ENCODE measurements at regions not wholly inside any gene's neighbourhood (a gene's known extent, or its start where the extent isn't known, plus 50 kb on each side); places are given as distances from the start of the nearest gene placed in this dataset.

DNA sequence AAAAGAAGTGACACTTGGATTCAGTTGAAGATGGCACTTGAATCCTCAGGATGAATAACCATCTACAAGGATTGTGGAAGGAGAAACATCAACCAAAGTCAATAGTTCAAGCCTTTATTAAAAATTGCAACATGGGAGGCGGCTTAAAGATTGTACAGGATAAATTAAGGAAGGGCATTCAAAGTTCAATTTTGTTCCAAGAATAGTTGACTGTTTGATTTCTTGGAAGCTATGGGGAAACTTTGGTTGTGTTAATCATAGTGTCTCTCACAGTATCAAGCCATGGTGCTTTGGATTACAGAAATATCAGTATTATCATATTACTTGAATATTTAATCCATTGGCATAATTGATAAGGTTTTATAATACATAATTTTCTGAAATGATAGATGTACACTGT, 1844.3 kb downstream of the MAT2B start (continued):
- TF ChIP-seq ARID4B (CRISPR knock-in tag; IDR thresholded peaks at IDR 0.05; ENCODE audit: borderline replicate concordance) (no peak), NFATC4 (CRISPR knock-in tag; IDR thresholded peaks at IDR 0.05) (no peak), NR1H2 (CRISPR knock-in tag; IDR thresholded peaks at IDR 0.05) (no peak), ZBTB43 (CRISPR knock-in tag; IDR thresholded peaks at IDR 0.05) (no peak)

GRCh38 chr5:165351342-165351741, 1845.9 kb downstream of the MAT2B start:
- ChIA-PET CTCF (no interaction called here), POLR2A (no interaction called here)
- DNase-seq (ENCODE audit: low spot score) (no peak), ATAC-seq (peak; percentile 71)
- Mint-ChIP-seq H3K27ac (no peak overlapping the region; the same call in 1 of the 2 replicates), H3K27me3 (ENCODE audit: low read depth) (no peaks in the 10 kb centered on the region), H3K36me3 (no peaks in the 10 kb centered on the region), H3K9me3 (no peaks in the 10 kb centered on the region; the same call in 1 of the 2 replicates), H3K4me3 (no peak overlapping the region), H3K4me1 (peaks cover 40% of the 10 kb centered on the region)
- TF ChIP-seq TCF7 (CRISPR knock-in tag; IDR thresholded peaks at IDR 0.05; ENCODE audit: low read depth) = no peak
- TF ChIP-seq, protein P1, sequence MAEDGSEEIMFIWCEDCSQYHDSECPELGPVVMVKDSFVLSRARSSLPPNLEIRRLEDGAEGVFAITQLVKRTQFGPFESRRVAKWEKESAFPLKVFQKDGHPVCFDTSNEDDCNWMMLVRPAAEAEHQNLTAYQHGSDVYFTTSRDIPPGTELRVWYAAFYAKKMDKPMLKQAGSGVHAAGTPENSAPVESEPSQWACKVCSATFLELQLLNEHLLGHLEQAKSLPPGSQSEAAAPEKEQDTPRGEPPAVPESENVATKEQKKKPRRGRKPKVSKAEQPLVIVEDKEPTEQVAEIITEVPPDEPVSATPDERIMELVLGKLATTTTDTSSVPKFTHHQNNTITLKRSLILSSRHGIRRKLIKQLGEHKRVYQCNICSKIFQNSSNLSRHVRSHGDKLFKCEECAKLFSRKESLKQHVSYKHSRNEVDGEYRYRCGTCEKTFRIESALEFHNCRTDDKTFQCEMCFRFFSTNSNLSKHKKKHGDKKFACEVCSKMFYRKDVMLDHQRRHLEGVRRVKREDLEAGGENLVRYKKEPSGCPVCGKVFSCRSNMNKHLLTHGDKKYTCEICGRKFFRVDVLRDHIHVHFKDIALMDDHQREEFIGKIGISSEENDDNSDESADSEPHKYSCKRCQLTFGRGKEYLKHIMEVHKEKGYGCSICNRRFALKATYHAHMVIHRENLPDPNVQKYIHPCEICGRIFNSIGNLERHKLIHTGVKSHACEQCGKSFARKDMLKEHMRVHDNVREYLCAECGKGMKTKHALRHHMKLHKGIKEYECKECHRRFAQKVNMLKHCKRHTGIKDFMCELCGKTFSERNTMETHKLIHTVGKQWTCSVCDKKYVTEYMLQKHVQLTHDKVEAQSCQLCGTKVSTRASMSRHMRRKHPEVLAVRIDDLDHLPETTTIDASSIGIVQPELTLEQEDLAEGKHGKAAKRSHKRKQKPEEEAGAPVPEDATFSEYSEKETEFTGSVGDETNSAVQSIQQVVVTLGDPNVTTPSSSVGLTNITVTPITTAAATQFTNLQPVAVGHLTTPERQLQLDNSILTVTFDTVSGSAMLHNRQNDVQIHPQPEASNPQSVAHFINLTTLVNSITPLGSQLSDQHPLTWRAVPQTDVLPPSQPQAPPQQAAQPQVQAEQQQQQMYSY (CRISPR knock-in tag; IDR thresholded peaks at IDR 0.05) = no peak

DNA sequence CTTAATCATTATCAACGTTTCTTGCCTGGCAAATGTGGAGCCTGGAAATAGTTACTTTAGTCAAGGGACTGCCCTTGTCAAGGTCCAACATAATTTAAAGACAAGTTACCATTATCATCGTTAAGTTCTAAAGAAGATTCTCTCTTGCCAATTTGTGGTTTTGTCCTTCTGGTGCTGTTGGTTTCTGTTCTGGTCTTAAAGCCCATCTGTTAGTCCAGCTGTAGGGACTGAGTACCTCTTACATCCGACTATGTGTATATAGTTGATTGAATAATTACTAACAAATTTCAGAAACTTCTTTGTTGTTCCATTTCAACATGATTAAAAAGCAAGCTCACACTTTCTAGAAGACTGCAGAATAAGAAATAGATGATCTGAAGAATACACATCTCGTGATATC, 1854.9 kb downstream of the MAT2B start:
- ATAC-seq (no peak), DNase-seq (ENCODE audit: low spot score) (no peak)
- Mint-ChIP-seq H3K4me1 (peaks cover 18% of the 10 kb centered on the region), H3K36me3 (no peaks in the 10 kb centered on the region), H3K9me3 (no peaks in the 10 kb centered on the region), H3K4me3 (no peak overlapping the region), H3K27me3 (ENCODE audit: low read depth) (no peaks in the 10 kb centered on the region), H3K27ac (no peak overlapping the region)
- CTCF ChIA-PET = no interaction called here
- POLR2A ChIA-PET = no interaction called here
- TF ChIP-seq ZNF263 (CRISPR knock-in tag; IDR thresholded peaks at IDR 0.05; ENCODE audit: low read depth) (no peak), RORB (CRISPR knock-in tag; IDR thresholded peaks at IDR 0.05) (no peak), KAT7 (CRISPR knock-in tag; IDR thresholded peaks at IDR 0.05; ENCODE audit: borderline replicate concordance) (no peak), NR3C1 (CRISPR knock-in tag; conservative IDR thresholded peaks at IDR 0.05; ENCODE audit: low read depth) (no peak), NR1H2 (CRISPR knock-in tag; IDR thresholded peaks at IDR 0.05) (no peak), ZNF219 (CRISPR knock-in tag; IDR thresholded peaks at IDR 0.05; ENCODE audit: borderline replicate concordance) (no peak), IRF2 (CRISPR knock-in tag; IDR thresholded peaks at IDR 0.05; ENCODE audit: borderline replicate concordance, low read depth) (no peak), ATF2 (CRISPR knock-in tag; IDR thresholded peaks at IDR 0.05; ENCODE audit: borderline replicate concordance, low read depth) (no peak)
- TF ChIP-seq, protein P2, sequence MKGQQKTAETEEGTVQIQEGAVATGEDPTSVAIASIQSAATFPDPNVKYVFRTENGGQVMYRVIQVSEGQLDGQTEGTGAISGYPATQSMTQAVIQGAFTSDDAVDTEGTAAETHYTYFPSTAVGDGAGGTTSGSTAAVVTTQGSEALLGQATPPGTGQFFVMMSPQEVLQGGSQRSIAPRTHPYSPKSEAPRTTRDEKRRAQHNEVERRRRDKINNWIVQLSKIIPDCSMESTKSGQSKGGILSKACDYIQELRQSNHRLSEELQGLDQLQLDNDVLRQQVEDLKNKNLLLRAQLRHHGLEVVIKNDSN (CRISPR knock-in tag; IDR thresholded peaks at IDR 0.05) = no peak
- TF ChIP-seq, protein P3, sequence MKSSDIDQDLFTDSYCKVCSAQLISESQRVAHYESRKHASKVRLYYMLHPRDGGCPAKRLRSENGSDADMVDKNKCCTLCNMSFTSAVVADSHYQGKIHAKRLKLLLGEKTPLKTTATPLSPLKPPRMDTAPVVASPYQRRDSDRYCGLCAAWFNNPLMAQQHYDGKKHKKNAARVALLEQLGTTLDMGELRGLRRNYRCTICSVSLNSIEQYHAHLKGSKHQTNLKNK (CRISPR knock-in tag; IDR thresholded peaks at IDR 0.05) = no peak
- TF ChIP-seq, protein P4, sequence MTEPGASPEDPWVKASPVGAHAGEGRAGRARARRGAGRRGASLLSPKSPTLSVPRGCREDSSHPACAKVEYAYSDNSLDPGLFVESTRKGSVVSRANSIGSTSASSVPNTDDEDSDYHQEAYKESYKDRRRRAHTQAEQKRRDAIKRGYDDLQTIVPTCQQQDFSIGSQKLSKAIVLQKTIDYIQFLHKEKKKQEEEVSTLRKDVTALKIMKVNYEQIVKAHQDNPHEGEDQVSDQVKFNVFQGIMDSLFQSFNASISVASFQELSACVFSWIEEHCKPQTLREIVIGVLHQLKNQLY (CRISPR knock-in tag; IDR thresholded peaks at IDR 0.05) = no peak
